ENCODE measurements at regions not wholly inside any gene's neighbourhood (a gene's known extent, or its start where the extent isn't known, plus 50 kb on each side); places are given as distances from the start of the nearest gene placed in this dataset.

DNA sequence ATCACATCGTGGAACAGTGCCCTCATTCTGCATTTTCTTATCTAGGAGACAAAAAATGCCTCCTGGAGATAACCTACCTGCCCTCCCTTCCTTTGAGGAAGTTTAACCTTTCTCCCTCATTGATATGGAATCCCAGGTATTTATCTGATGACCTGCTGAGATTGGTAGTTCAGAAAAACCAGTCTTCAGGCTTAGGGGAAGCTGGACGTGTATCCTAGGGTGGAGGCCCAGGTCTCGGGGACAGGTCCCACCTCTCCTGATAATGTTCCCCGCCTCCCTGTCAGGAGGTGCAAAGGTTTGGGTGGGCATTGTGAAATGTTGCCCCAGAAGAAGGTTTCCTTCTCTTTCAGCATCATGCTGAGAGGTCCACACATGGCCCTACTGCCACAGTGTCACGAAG is 186.9 kb upstream of the NAV2 start:
- TF ChIP-seq EP300 (IDR thresholded peaks at IDR 0.05), result no peak
- TF ChIP-seq, protein P1, sequence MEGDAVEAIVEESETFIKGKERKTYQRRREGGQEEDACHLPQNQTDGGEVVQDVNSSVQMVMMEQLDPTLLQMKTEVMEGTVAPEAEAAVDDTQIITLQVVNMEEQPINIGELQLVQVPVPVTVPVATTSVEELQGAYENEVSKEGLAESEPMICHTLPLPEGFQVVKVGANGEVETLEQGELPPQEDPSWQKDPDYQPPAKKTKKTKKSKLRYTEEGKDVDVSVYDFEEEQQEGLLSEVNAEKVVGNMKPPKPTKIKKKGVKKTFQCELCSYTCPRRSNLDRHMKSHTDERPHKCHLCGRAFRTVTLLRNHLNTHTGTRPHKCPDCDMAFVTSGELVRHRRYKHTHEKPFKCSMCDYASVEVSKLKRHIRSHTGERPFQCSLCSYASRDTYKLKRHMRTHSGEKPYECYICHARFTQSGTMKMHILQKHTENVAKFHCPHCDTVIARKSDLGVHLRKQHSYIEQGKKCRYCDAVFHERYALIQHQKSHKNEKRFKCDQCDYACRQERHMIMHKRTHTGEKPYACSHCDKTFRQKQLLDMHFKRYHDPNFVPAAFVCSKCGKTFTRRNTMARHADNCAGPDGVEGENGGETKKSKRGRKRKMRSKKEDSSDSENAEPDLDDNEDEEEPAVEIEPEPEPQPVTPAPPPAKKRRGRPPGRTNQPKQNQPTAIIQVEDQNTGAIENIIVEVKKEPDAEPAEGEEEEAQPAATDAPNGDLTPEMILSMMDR (IDR thresholded peaks at IDR 0.05), result no peak
- TF ChIP-seq POLR2A (IDR thresholded peaks at IDR 0.05), result no peak
- no peak for TF ChIP-seq POLR2AphosphoS5 (IDR thresholded peaks at IDR 0.05)

All from upper lobe of left lung (tissue), 4 donors.